T-helper 9 cell (primary cell): ENCODE measurements at regions not wholly inside any gene's neighbourhood (a gene's known extent, or its start where the extent isn't known, plus 50 kb on each side); places are given as distances from the start of the nearest gene placed in this dataset.

Source experiments
- DNase-seq: peaks from one replicate; pipeline ENCODE4 v3.0.0-alpha.2; 2020

GRCh38 chr21:18191139-18191538 lies 53.5 kb upstream of the CHODL start:
- DNase-seq = no peak

GRCh38 chr21:18178509-18178908 lies 66.1 kb upstream of the CHODL start:
- DNase-seq = no peak

- DNase-seq = no peak
Observed at GRCh38 chr21:18174370-18174769, 70.3 kb upstream of the CHODL start.

GRCh38 chr21:18170829-18171228 lies 73.8 kb upstream of the CHODL start:
- no peak for DNase-seq

GRCh38 chr21:18170221-18170620 lies 74.4 kb upstream of the CHODL start:
- no peak for DNase-seq

- no peak for DNase-seq
Observed at GRCh38 chr21:18168108-18168507, 76.5 kb upstream of the CHODL start.

- no peak for DNase-seq
Observed at GRCh38 chr21:18164933-18165332, 79.7 kb upstream of the CHODL start.

- no peak for DNase-seq
Observed at GRCh38 chr21:18164483-18164882, 80.2 kb upstream of the CHODL start.

- DNase-seq = no peak
Observed at GRCh38 chr21:18163956-18164355, 80.7 kb upstream of the CHODL start.

GRCh38 chr21:18161841-18162240 lies 82.8 kb upstream of the CHODL start:
- no peak for DNase-seq

GRCh38 chr21:18157406-18157805 lies 87.2 kb upstream of the CHODL start:
- no peak for DNase-seq

GRCh38 chr21:18155508-18156193 lies 89.0 kb upstream of the CHODL start:
- DNase-seq = no peak

- no peak for DNase-seq
Observed at GRCh38 chr21:18153063-18153462, 91.6 kb upstream of the CHODL start.

GRCh38 chr21:18152371-18152770 lies 92.3 kb upstream of the CHODL start:
- no peak for DNase-seq

GRCh38 chr21:18151046-18151445 lies 93.6 kb upstream of the CHODL start:
- DNase-seq = no peak

- no peak for DNase-seq
Observed at GRCh38 chr21:18148401-18148800, 96.2 kb upstream of the CHODL start.

- DNase-seq = no peak
Observed at GRCh38 chr21:18147678-18148077, 97.0 kb upstream of the CHODL start.

GRCh38 chr21:18146820-18147219 lies 97.8 kb upstream of the CHODL start:
- no peak for DNase-seq

- no peak for DNase-seq
Observed at GRCh38 chr21:18144339-18144738, 100.3 kb upstream of the CHODL start.

- DNase-seq = no peak
Observed at GRCh38 chr21:18142655-18143054, 102.0 kb upstream of the CHODL start.

GRCh38 chr21:18138507-18138906 lies 106.1 kb upstream of the CHODL start:
- no peak for DNase-seq

GRCh38 chr21:18129526-18129925 lies 115.1 kb upstream of the CHODL start:
- no peak for DNase-seq

- DNase-seq = no peak
Observed at GRCh38 chr21:18118566-18118965, 126.1 kb upstream of the CHODL start.

GRCh38 chr21:18117176-18117575 lies 127.5 kb upstream of the CHODL start:
- no peak for DNase-seq

- no peak for DNase-seq
Observed at GRCh38 chr21:18114810-18115209, 129.8 kb upstream of the CHODL start.
